ENCODE measurements at regions not wholly inside any gene's neighbourhood (a gene's known extent, or its start where the extent isn't known, plus 50 kb on each side); places are given as distances from the start of the nearest gene placed in this dataset.

DNA sequence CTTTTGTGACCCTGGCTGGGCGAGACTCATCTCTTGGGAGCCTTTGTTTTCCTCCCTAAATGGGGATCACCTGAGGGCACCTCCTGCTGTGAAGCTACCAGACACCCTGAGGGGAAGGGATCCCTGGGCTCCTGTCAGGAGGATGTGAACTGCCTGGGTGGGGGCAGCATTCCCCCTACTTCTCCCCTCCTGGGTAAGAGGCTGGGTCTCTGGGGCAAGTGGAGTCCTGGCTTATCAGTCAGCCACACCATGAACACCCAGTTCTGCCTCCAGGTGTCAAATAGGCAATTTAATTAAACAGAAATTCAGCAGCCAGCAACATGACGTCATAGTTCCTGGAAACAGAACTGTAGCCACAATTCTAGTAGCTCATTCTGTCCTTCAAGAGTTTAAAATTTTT, 97.7 kb upstream of the RET start:
- no peak for TF ChIP-seq POLR2A (IDR thresholded peaks at IDR 0.05)
- TF ChIP-seq, protein P1, sequence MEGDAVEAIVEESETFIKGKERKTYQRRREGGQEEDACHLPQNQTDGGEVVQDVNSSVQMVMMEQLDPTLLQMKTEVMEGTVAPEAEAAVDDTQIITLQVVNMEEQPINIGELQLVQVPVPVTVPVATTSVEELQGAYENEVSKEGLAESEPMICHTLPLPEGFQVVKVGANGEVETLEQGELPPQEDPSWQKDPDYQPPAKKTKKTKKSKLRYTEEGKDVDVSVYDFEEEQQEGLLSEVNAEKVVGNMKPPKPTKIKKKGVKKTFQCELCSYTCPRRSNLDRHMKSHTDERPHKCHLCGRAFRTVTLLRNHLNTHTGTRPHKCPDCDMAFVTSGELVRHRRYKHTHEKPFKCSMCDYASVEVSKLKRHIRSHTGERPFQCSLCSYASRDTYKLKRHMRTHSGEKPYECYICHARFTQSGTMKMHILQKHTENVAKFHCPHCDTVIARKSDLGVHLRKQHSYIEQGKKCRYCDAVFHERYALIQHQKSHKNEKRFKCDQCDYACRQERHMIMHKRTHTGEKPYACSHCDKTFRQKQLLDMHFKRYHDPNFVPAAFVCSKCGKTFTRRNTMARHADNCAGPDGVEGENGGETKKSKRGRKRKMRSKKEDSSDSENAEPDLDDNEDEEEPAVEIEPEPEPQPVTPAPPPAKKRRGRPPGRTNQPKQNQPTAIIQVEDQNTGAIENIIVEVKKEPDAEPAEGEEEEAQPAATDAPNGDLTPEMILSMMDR (IDR thresholded peaks at IDR 0.05) = no peak
- H3K4me1 ChIP-seq (replicated peaks in 1 of 2) = no peaks in the 10 kb centered on the region
- peak overlapping the region in 1 of 5 donors; percentile 26 for H3K27ac ChIP-seq
- DNase-seq = peak in 3 of 7 donors; percentile 13 to 73 (median 17)
- no peaks in the 10 kb centered on the region for H3K27me3 ChIP-seq
- no peak overlapping the region for H3K4me3 ChIP-seq
- H3K9me3 ChIP-seq (replicated peaks in 1 of 3) = no peaks in the 10 kb centered on the region
- WGBS, 4 donors = 55 to 89% (median 68%) methylated on average over 1 to 2 of the region's 2 CpGs
- intact Hi-C loops (cut with DNase I) = no loop called here
- no peaks in the 10 kb centered on the region for H3K36me3 ChIP-seq (replicated peaks in 1 of 2)

- Histone ChIP-seq H3K4me1 (replicated peaks in 1 of 2) (no peaks in the 10 kb centered on the region), H3K36me3 (replicated peaks in 1 of 2) (no peaks in the 10 kb centered on the region), H3K9me3 (replicated peaks in 1 of 3) (no peaks in the 10 kb centered on the region), H3K27me3 (no peaks in the 10 kb centered on the region), H3K4me3 (no peak overlapping the region), H3K27ac (peak overlapping the region in 1 of 5 donors; percentile 26)
- TF ChIP-seq, protein P1 (IDR thresholded peaks at IDR 0.05) = no peak
- TF ChIP-seq POLR2A (IDR thresholded peaks at IDR 0.05) = no peak
- 59 to 81% (median 77%) methylated on average over 5 to 12 of the region's 12 CpGs for WGBS, 4 donors
- intact Hi-C loops (cut with DNase I) = no loop called here
- DNase-seq = peak in 2 of 7 donors; percentile 6 to 53
Observed at GRCh38 chr10:42979721-42980467, 97.0 kb upstream of the RET start.

DNA sequence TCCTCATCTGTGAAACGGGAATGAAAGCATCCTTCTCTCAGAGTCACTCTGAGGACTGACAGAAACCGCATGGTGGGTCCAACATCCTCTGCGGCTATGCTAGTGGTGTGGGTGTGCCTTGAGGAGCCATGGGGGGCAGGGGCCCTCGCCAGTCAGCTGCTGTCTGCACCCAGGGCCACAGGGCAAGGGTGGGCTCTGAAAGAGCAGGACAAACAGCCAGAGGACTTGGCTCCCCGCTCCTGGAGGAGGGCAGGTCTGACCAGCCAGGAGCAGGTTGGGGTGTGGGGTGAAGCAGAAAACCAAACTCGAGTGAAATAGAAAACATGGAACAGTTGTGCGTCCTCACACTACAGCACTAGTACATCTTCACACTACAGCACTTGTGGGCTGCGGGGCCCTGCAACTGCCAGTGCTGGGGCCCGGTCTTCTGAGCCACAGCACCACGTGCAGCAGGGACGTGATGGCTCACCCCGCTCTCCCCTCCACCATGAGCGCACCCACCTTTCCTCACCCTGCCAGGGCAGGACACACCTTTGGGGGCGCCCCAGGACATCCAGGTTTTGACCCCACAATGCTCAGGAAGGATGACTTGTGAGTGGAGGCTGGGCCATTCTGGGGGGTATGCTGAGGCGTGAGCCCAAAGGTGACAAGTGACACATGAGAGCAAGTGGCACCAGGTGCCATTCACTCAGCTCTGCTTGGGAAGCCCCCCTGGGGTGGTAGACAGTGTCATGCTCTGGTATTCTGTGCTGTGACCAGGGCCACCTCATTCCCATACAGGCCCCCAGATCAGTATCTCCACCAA, 96.1 kb upstream of the RET start:
- intact Hi-C loops (cut with DNase I) = no loop called here
- TF ChIP-seq POLR2A (IDR thresholded peaks at IDR 0.05) = no peak
- TF ChIP-seq, protein P1 (IDR thresholded peaks at IDR 0.05) = no peak
- 79 to 87% (median 85%) methylated on average over 7 to 15 of the region's 15 CpGs for WGBS, 4 donors
- Histone ChIP-seq H3K27ac (no peak overlapping the region), H3K36me3 (replicated peaks in 1 of 2) (no peaks in the 10 kb centered on the region), H3K9me3 (replicated peaks in 1 of 3) (no peaks in the 10 kb centered on the region), H3K27me3 (no peaks in the 10 kb centered on the region), H3K4me3 (no peak overlapping the region), H3K4me1 (replicated peaks in 1 of 2) (no peaks in the 10 kb centered on the region)
- peak in 3 of 7 donors; percentile 10 to 45 (median 11) for DNase-seq

All from adrenal gland (tissue), 9 donors.